ENCODE measurements at regions not wholly inside any gene's neighbourhood (a gene's known extent, or its start where the extent isn't known, plus 50 kb on each side); places are given as distances from the start of the nearest gene placed in this dataset.

GRCh38 chr5:17326600-17327037 lies 109.2 kb downstream of the BASP1 start:
- no peak for DNase-seq (ENCODE audit: extremely low spot score in 2 of 2)
- no peak for TF ChIP-seq CTCF (IDR thresholded peaks at IDR 0.05)
- no peak for TF ChIP-seq POLR2A (IDR thresholded peaks at IDR 0.05)
- TF ChIP-seq POLR2AphosphoS5 (IDR thresholded peaks at IDR 0.05; ENCODE audit: insufficient read depth in 1 of 2, low read depth in 1 of 2), result peak in 1 of 2 donors; percentile 23
- intact Hi-C loops (cut with DNase I), result no loop called here
- H3K4me1 ChIP-seq, result no peaks in the 10 kb centered on the region
- no peak overlapping the region for H3K27ac ChIP-seq
- no peaks in the 10 kb centered on the region for H3K9me3 ChIP-seq
- no peaks in the 10 kb centered on the region for H3K36me3 ChIP-seq
- no peak overlapping the region for H3K4me3 ChIP-seq
- H3K27me3 ChIP-seq, result no peaks in the 10 kb centered on the region

DNA sequence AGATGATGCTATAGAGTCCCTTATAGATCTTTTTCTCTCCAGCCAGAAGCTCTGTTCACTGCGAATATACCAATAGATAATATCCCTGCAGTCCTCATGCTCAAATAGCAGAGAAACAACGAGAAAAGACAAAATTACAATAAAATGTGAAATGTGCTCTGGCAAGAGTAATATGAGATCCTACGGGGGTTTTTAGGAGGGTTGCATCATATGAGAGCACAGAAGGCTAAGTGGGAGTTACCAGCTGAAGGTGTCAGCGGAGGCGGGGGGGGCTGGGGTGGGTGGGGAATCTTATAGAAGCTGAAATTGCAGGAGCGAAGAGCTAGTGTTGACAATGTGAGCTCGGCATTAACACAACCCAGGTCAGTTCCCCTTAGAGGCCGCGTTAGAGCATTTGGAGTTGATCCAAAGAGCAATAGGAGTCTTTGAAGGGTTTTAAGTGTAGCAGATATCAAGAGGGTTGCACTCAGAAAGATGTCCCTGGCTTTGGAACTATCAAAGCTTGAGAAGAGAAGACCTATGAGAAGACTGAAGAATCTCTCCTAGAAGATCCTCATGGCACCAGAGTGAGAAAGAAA lies 109.7 kb downstream of the BASP1 start:
- intact Hi-C loops (cut with DNase I), result no loop called here
- no peak overlapping the region for H3K4me3 ChIP-seq
- H3K9me3 ChIP-seq, result no peaks in the 10 kb centered on the region
- no peaks in the 10 kb centered on the region for H3K4me1 ChIP-seq
- H3K27me3 ChIP-seq, result no peaks in the 10 kb centered on the region
- no peak overlapping the region for H3K27ac ChIP-seq
- H3K36me3 ChIP-seq, result no peaks in the 10 kb centered on the region
- no peak for DNase-seq (ENCODE audit: extremely low spot score in 2 of 2)
- no peak for TF ChIP-seq POLR2AphosphoS5 (IDR thresholded peaks at IDR 0.05; ENCODE audit: insufficient read depth in 1 of 2, low read depth in 1 of 2)
- TF ChIP-seq CTCF (IDR thresholded peaks at IDR 0.05), result no peak
- TF ChIP-seq POLR2A (IDR thresholded peaks at IDR 0.05), result no peak

DNA sequence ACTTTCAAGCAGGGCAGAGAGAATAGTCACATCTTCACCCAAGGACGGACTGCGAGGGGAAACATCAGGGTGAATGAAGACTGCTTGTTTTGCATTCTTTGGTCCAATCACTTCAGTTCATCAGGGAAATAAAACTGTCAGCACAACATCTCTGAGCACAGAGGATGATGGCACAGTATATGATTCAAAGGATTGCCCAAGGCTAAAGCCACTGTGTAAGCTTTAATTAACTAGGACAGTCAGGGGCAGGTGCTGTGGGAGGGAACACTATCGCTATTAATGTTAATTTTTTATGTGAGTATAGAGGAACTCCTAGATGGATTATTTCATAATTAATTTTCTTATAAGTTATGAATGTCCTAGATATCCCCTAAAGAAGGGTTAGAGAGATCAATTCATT lies 112.1 kb downstream of the BASP1 start:
- DNase-seq (ENCODE audit: extremely low spot score in 2 of 2), result no peak
- Histone ChIP-seq H3K4me1 (no peaks in the 10 kb centered on the region), H3K4me3 (no peak overlapping the region), H3K36me3 (no peaks in the 10 kb centered on the region), H3K27ac (no peak overlapping the region), H3K27me3 (no peaks in the 10 kb centered on the region), H3K9me3 (no peaks in the 10 kb centered on the region)
- TF ChIP-seq POLR2AphosphoS5 (IDR thresholded peaks at IDR 0.05; ENCODE audit: insufficient read depth in 1 of 2, low read depth in 1 of 2), result no peak
- no peak for TF ChIP-seq POLR2A (IDR thresholded peaks at IDR 0.05)
- TF ChIP-seq CTCF (IDR thresholded peaks at IDR 0.05), result no peak
- intact Hi-C loops (cut with DNase I), result no loop called here

DNA sequence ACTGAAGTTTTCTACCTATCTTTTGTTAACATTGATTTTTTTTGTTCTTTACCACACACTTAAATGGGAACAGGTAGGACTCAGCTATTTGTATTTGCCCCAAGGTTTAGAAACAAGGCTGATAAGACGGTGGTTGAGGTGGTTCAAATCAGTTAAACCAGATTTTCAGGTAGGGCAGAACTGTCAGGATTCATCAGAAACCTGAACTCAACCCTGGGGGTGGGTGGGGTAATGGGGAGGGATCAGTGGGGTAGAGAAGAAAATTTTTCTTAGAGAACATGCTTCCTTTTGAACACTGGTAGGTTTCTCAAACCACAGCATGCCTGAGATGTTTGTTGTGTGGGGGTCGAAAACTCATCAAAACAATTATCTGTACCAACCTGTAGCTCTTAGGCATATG lies 113.0 kb downstream of the BASP1 start:
- Histone ChIP-seq H3K27me3 (no peaks in the 10 kb centered on the region), H3K4me1 (no peaks in the 10 kb centered on the region), H3K9me3 (no peaks in the 10 kb centered on the region), H3K4me3 (no peak overlapping the region), H3K27ac (no peak overlapping the region), H3K36me3 (no peaks in the 10 kb centered on the region)
- TF ChIP-seq POLR2A (IDR thresholded peaks at IDR 0.05), result no peak
- TF ChIP-seq CTCF (IDR thresholded peaks at IDR 0.05), result no peak
- TF ChIP-seq POLR2AphosphoS5 (IDR thresholded peaks at IDR 0.05; ENCODE audit: insufficient read depth in 1 of 2, low read depth in 1 of 2), result no peak
- DNase-seq (ENCODE audit: extremely low spot score in 2 of 2), result no peak
- intact Hi-C loops (cut with DNase I), result no loop called here

GRCh38 chr5:17331651-17332050 lies 114.2 kb downstream of the BASP1 start:
- Histone ChIP-seq H3K4me1 (no peaks in the 10 kb centered on the region), H3K36me3 (no peaks in the 10 kb centered on the region), H3K4me3 (no peak overlapping the region), H3K9me3 (no peaks in the 10 kb centered on the region), H3K27me3 (no peaks in the 10 kb centered on the region), H3K27ac (no peak overlapping the region)
- no peak for DNase-seq (ENCODE audit: extremely low spot score in 2 of 2)
- intact Hi-C loops (cut with DNase I), result no loop called here
- TF ChIP-seq POLR2AphosphoS5 (IDR thresholded peaks at IDR 0.05; ENCODE audit: insufficient read depth in 1 of 2, low read depth in 1 of 2) (no peak), CTCF (IDR thresholded peaks at IDR 0.05) (no peak), POLR2A (IDR thresholded peaks at IDR 0.05) (no peak)
